HepG2 (cell line): ENCODE measurements at regions not wholly inside any gene's neighbourhood (a gene's known extent, or its start where the extent isn't known, plus 50 kb on each side); places are given as distances from the start of the nearest gene placed in this dataset.

Experiments
- ATAC-seq: fragments of 200-7000 bp; cut with Tn5 transposase; 3 replicates; pipeline ENCODE4 v1.9.1; 2020; ENCODE audit warnings: mild to moderate bottlenecking, moderate library complexity
- BruUV-seq: library from RNA; stranded (reverse); fragments of 400-500 nt; replicated peaks from 2 replicates; lab custom pipeline; 2021; lab: Mats Ljungman, UMichigan
- CTCF ChIA-PET: fragments of 300-600 bp; formaldehyde crosslinking; extraction: SDS; loops from one replicate; lab custom pipeline; 2021; ENCODE audit warnings: low total read pairs, inconsistent platforms, low intra/inter-chr PET ratio; lab: Yijun Ruan, JAX
- POLR2A ChIA-PET: fragments of 350-600 bp; sonication (Branson Sonifier 250); formaldehyde crosslinking; loops from one replicate; lab custom pipeline; 2020; ENCODE audit warnings: antibody characterized with exemption, inconsistent platforms; lab: Yijun Ruan, JAX
- DNase-seq: peaks from one replicate; pipeline ENCODE4 v3.0.0-alpha.2; 2015; ENCODE audit warnings: low spot score
- FAIRE-seq: peaks from 3 replicates; lab custom pipeline; 2011; peaks lifted over from hg19 to GRCh38; lab: Jason Lieb, UNC
- H2AFZ ChIP-seq: one replicate; pipeline ENCODE4 v1.6.1; 2011; ENCODE audit warnings: low read length, inconsistent platforms
- H3K27ac ChIP-seq: fragments of 300-600 bp; 3 replicates; pipeline ENCODE4 v1.8.0; 2011; ENCODE audit warnings: mixed run types, mild to moderate bottlenecking, mixed read lengths, low read length, inconsistent platforms; ENCODE audit not compliant: insufficient read depth; ENCODE audit errors: extremely low read length
- H3K27me3 ChIP-seq, 2 experiments: fragments of 200-600 bp in 1 of 2; 2 replicates in 1 of 2; 3 replicates in 1 of 2; pipeline versions ENCODE4 v1.6.0 to v1.8.0; 2011; ENCODE audit warnings: low read length in 2 of 2, mild to moderate bottlenecking in 2 of 2, moderate library complexity in 2 of 2, inconsistent platforms in 1 of 2; ENCODE audit not compliant: insufficient read depth in 2 of 2, control insufficient read depth in 1 of 2
- H3K36me3 ChIP-seq, 2 experiments: fragments of 200-600 bp in 1 of 2; replicated peaks in 1 of 2; 2 replicates in 1 of 2; 3 replicates in 1 of 2; pipeline versions ENCODE4 v1.5.1 to v1.8.0; 2011; ENCODE audit warnings: low read length in 2 of 2, inconsistent platforms in 1 of 2; ENCODE audit not compliant: insufficient read depth in 2 of 2, control insufficient read depth in 1 of 2
- H3K4me1 ChIP-seq: 2 replicates; pipeline ENCODE4 v1.5.1; 2012; ENCODE audit warnings: low read length, inconsistent platforms; ENCODE audit not compliant: insufficient read depth
- H3K4me2 ChIP-seq: 2 replicates; pipeline ENCODE4 v1.6.0; 2011; ENCODE audit warnings: low read depth, low read length, inconsistent platforms
- H3K4me3 ChIP-seq, 3 experiments: fragments of 200-600 bp in 1 of 3; sonication (generic), shearing (Covaris generic) in 1 of 3; replicated peaks in 1 of 3; 2 replicates each; pipeline ENCODE4 v1.5.1; 2011 to 2016; ENCODE audit warnings: low read length in 3 of 3, inconsistent platforms in 2 of 3, low read depth in 2 of 3, mild to moderate bottlenecking in 2 of 3, control low read depth in 1 of 3, mixed read lengths in 1 of 3; ENCODE audit not compliant: insufficient read depth in 1 of 3
- H3K79me2 ChIP-seq: one replicate; pipeline ENCODE4 v1.6.1; 2011; ENCODE audit warnings: low read length, inconsistent platforms; ENCODE audit not compliant: insufficient read depth
- H3K9ac ChIP-seq: 2 replicates; pipeline ENCODE4 v1.6.0; 2011; ENCODE audit warnings: mild to moderate bottlenecking, low read depth, low read length, inconsistent platforms; ENCODE audit not compliant: insufficient read depth
- H3K9me3 ChIP-seq: 2 replicates; pipeline ENCODE4 v1.5.1; 2012; ENCODE audit warnings: mild to moderate bottlenecking, low read length
- H4K20me1 ChIP-seq: 2 replicates; pipeline ENCODE4 v1.6.0; 2011; ENCODE audit warnings: inconsistent platforms, mild to moderate bottlenecking, low read length, moderate library complexity; ENCODE audit not compliant: insufficient read depth
- E2F5 ChIP-seq: sonication (generic); formaldehyde crosslinking; conservative IDR thresholded peaks from 2 replicates; pipeline ENCODE4 v1.4.0; 2020; ENCODE audit warnings: missing genetic modification reagents
- MAFF ChIP-seq: IDR thresholded peaks from 2 replicates; pipeline ENCODE4 v1.6.1; 2011; ENCODE audit warnings: low read depth, low read length, improper control_type of control experiment
- MAFK ChIP-seq, 2 experiments: IDR thresholded peaks in 1 of 2; conservative IDR thresholded peaks in 1 of 2; 2 replicates each; pipeline ENCODE4 v1.6.1; 2011; ENCODE audit warnings: improper control_type of control experiment in 2 of 2, low read length in 2 of 2
- NR2C2 ChIP-seq: sonication (generic); formaldehyde crosslinking; IDR thresholded peaks from 2 replicates; pipeline ENCODE4 v1.4.0; 2020; ENCODE audit warnings: missing genetic modification reagents, mild to moderate bottlenecking, moderate library complexity, borderline replicate concordance
- WGBS: methylation state at CpG from one replicate; pipeline ENCODE4 v1.1.6; 2017; ENCODE audit warnings: low lambda C conversion rate; 5-methylcytosine and 5-hydroxymethylcytosine counted together
- in situ Hi-C: cut with HindIII; loops from 2 replicates; pipeline ENCODE4 v1.10.0; 2017; ENCODE audit warnings: low pct_unique_long_range_greater_than_20kb; ENCODE audit not compliant: extremely low pct_ligation_motif_present
- intact Hi-C: fragments of 100-400 bp; cut with micrococcal nuclease; formaldehyde crosslinking; loops from one replicate; pipeline ENCODE4 v1.10.0; 2022; ENCODE audit not compliant: unreplicated experiment
- TF ChIP-seq, protein P1 (sequence below): sonication (generic); formaldehyde crosslinking; IDR thresholded peaks from 2 replicates; pipeline ENCODE4 v1.4.0; 2020; ENCODE audit warnings: missing genetic modification reagents
- TF ChIP-seq, protein P2 (sequence below): sonication (generic); formaldehyde crosslinking; IDR thresholded peaks from 2 replicates; pipeline ENCODE4 v1.8.1; 2023; ENCODE audit warnings: mild to moderate bottlenecking, moderate library complexity, missing genetic modification reagents

GRCh38 chr11:33618351-33618710, 82.3 kb downstream of the C11orf91 start:
- Histone ChIP-seq H4K20me1 (no peaks in the 10 kb centered on the region), H3K9me3 (no peaks in the 10 kb centered on the region), H3K9ac (no peak overlapping the region), H2AFZ (no peak overlapping the region), H3K4me2 (no peak overlapping the region), H3K27ac (no peak overlapping the region), H3K36me3 (no peaks in the 10 kb centered on the region), H3K79me2 (no peaks in the 10 kb centered on the region), H3K27me3 (peaks cover 1 to 23% of the 10 kb centered on the region in 2 experiments; a peak in 3 of 5 replicates), H3K4me1 (no peaks in the 10 kb centered on the region), H3K4me3 (no peak overlapping the region)
- FAIRE-seq (no peak), ATAC-seq (no peak), DNase-seq (no peak)
- ChIA-PET POLR2A (no interaction called here), CTCF (no interaction called here)
- intact Hi-C loops: no loop called here
- 38% methylated on average over 10 of the region's 10 CpGs for WGBS
- BruUV-seq: no TSS peak
- TF ChIP-seq E2F5 (CRISPR knock-in tag) (no peak), NR2C2 (CRISPR knock-in tag) (no peak)
- TF ChIP-seq, protein P1, sequence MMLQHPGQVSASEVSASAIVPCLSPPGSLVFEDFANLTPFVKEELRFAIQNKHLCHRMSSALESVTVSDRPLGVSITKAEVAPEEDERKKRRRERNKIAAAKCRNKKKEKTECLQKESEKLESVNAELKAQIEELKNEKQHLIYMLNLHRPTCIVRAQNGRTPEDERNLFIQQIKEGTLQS: no peak
- in situ Hi-C loops: no loop called here

- BruUV-seq: no TSS peak
- Histone ChIP-seq H3K27ac (no peak overlapping the region), H3K9me3 (no peaks in the 10 kb centered on the region)
- TF ChIP-seq, protein P2, sequence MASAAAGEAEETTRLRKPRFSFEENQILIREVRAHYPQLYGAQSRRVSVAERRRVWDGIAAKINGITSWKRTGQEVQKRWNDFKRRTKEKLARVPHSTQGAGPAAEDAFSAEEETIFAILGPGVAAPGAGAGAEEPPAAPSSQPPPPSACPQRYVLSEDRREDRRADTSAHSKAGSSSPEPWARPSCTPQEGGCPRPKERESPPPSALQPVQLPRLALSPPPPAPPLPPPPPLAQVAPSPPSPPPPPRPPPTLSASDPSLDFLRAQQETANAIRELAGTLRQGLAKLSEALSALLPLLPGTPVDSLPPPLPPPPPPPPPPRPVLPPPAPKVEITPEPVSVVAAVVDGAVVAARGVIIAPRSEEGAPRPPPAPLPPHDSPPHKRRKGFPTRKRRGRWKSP (CRISPR knock-in tag): no peak
- TF ChIP-seq MAFK (conservative IDR thresholded peaks at IDR 0.05 in 1 of 2, IDR thresholded peaks at IDR 0.05 in 1 of 2; ENCODE audit: low read length in 2 of 2) (peak; percentile 60 to 68), MAFF (peak; percentile 45; the same call in 1 of the 2 replicates)
- TF ChIP-seq, all 625 proteins: peak for 2
- CTCF ChIA-PET: no interaction called here
- Histone ChIP-seq H4K20me1 (no peaks in the 10 kb centered on the region), H3K4me3 (no peak overlapping the region), H3K79me2 (no peaks in the 10 kb centered on the region), H3K36me3 (no peaks in the 10 kb centered on the region), H3K4me2 (no peak overlapping the region), H3K9ac (no peak overlapping the region), H3K4me1 (no peaks in the 10 kb centered on the region), H2AFZ (no peak overlapping the region), H3K27me3 (peaks cover 1 to 22% of the 10 kb centered on the region in 2 experiments; a peak in 3 of 5 replicates)
- FAIRE-seq (no peak), DNase-seq (no peak), ATAC-seq (no peak)
- POLR2A ChIA-PET: no interaction called here
- 10% methylated on average over 8 of the region's 8 CpGs for WGBS
- intact Hi-C loops (no loop called here), in situ Hi-C loops (no loop called here)
Observed at GRCh38 chr11:33617672-33618350, 82.8 kb downstream of the C11orf91 start.
